GM18868 (cell line): ENCODE measurements at regions not wholly inside any gene's neighbourhood (a gene's known extent, or its start where the extent isn't known, plus 50 kb on each side); places are given as distances from the start of the nearest gene placed in this dataset.

Experiments used
- ATAC-seq: cut with Tn5 transposase; IDR thresholded peaks from one replicate; pipeline ENCODE4 v1.9.1; 2021; ENCODE audit warnings: mild to moderate bottlenecking, moderate library complexity; ENCODE audit not compliant: unreplicated experiment

GRCh38 chr13:54162069-54162468 lies 1133.5 kb downstream of the OLFM4 start:
- no peak for ATAC-seq

GRCh38 chr13:54165581-54166215 lies 1137.1 kb downstream of the OLFM4 start:
- ATAC-seq, result no peak

GRCh38 chr13:54173996-54174395 lies 1145.4 kb downstream of the OLFM4 start:
- ATAC-seq, result no peak

GRCh38 chr13:54175466-54175865 lies 1146.9 kb downstream of the OLFM4 start:
- no peak for ATAC-seq

- ATAC-seq, result no peak
Measured at GRCh38 chr13:54177466-54177865, 1148.9 kb downstream of the OLFM4 start.

- ATAC-seq, result no peak
Measured at GRCh38 chr13:54183166-54183565, 1154.6 kb downstream of the OLFM4 start.

GRCh38 chr13:54183728-54184127 lies 1155.1 kb downstream of the OLFM4 start:
- no peak for ATAC-seq

GRCh38 chr13:54184576-54184975 lies 1156.0 kb downstream of the OLFM4 start:
- no peak for ATAC-seq

GRCh38 chr13:54185101-54185500 lies 1156.5 kb downstream of the OLFM4 start:
- ATAC-seq, result no peak

GRCh38 chr13:54185785-54186184 lies 1157.2 kb downstream of the OLFM4 start:
- ATAC-seq, result no peak

- no peak for ATAC-seq
Measured at GRCh38 chr13:54187461-54187860, 1158.8 kb downstream of the OLFM4 start.

GRCh38 chr13:54194233-54195024 lies 1165.8 kb downstream of the OLFM4 start:
- ATAC-seq, result no peak

GRCh38 chr13:54196684-54197083 lies 1168.1 kb downstream of the OLFM4 start:
- no peak for ATAC-seq

- ATAC-seq, result no peak
Measured at GRCh38 chr13:54198911-54199310, 1170.3 kb downstream of the OLFM4 start.

- no peak for ATAC-seq
Measured at GRCh38 chr13:54206626-54207025, 1178.0 kb downstream of the OLFM4 start.

GRCh38 chr13:54210397-54211049 lies 1181.9 kb downstream of the OLFM4 start:
- no peak for ATAC-seq

- ATAC-seq, result no peak
Measured at GRCh38 chr13:54216221-54216620, 1187.6 kb downstream of the OLFM4 start.

- no peak for ATAC-seq
Measured at GRCh38 chr13:54226876-54227275, 1198.3 kb downstream of the OLFM4 start.

- no peak for ATAC-seq
Measured at GRCh38 chr13:54232700-54233099, 1204.1 kb downstream of the OLFM4 start.

GRCh38 chr13:54234607-54235006 lies 1206.0 kb downstream of the OLFM4 start:
- no peak for ATAC-seq

GRCh38 chr13:54241719-54242118 lies 1213.1 kb downstream of the OLFM4 start:
- ATAC-seq, result no peak

GRCh38 chr13:54248306-54248705 lies 1219.7 kb downstream of the OLFM4 start:
- no peak for ATAC-seq
